OCI-LY3 (cell line): ENCODE measurements at regions not wholly inside any gene's neighbourhood (a gene's known extent, or its start where the extent isn't known, plus 50 kb on each side); places are given as distances from the start of the nearest gene placed in this dataset.

Experiments
- H2AFZ ChIP-seq: fragments of 200-600, 300-600 bp; shearing (Covaris generic); 2 replicates; pipeline ENCODE4 v1.6.0; 2014; ENCODE audit warnings: antibody characterized with exemption, low read depth, low read length
- H3K27ac ChIP-seq: fragments of 200-600, 300-600 bp; sonication (generic); 2 replicates; pipeline ENCODE4 v1.5.1; 2014; ENCODE audit warnings: mild to moderate bottlenecking, low read length, moderate library complexity, mixed read lengths
- H3K27me3 ChIP-seq: fragments of 200-600, 300-600 bp; sonication (generic); 2 replicates; pipeline ENCODE4 v1.6.1; 2014; ENCODE audit warnings: low read depth, low read length, mixed read lengths
- H3K36me3 ChIP-seq: fragments of 200-600, 300-600 bp; sonication (generic); replicated peaks from 2 replicates; pipeline ENCODE3; 2014; ENCODE audit warnings: low read depth, low read length, mixed read lengths
- H3K4me1 ChIP-seq: fragments of 300-600, 200-600 bp; sonication (generic); 2 replicates; pipeline ENCODE4 v1.6.1; 2014; ENCODE audit warnings: low read length, mixed read lengths
- H3K4me2 ChIP-seq: fragments of 200-600, 300-600 bp; sonication (generic); 2 replicates; pipeline ENCODE4 v1.6.1; 2014; ENCODE audit warnings: low read length, mixed read lengths
- H3K4me3 ChIP-seq: fragments of 300-600, 200-600 bp; sonication (generic); 2 replicates; pipeline ENCODE4 v1.5.1; 2014; ENCODE audit warnings: antibody characterized with exemption, mild to moderate bottlenecking, low read length, moderate library complexity
- H3K79me2 ChIP-seq: fragments of 300-600, 200-600 bp; shearing (Covaris generic); 2 replicates; pipeline ENCODE4 v1.6.1; 2014; ENCODE audit warnings: mild to moderate bottlenecking, low read length, mixed read lengths
- H3K9ac ChIP-seq: fragments of 300-600, 200-600 bp; shearing (Covaris generic); 2 replicates; pipeline ENCODE4 v1.6.0; 2014; ENCODE audit warnings: mild to moderate bottlenecking, low read length, moderate library complexity
- H3K9me3 ChIP-seq: fragments of 200-600, 300-600 bp; shearing (Covaris generic); 2 replicates; pipeline ENCODE4 v1.6.1; 2014; ENCODE audit warnings: low read length, mixed read lengths; ENCODE audit not compliant: insufficient read depth
- H4K20me1 ChIP-seq: fragments of 200-600, 300-600 bp; sonication (generic); 2 replicates; pipeline ENCODE4 v1.6.1; 2016; ENCODE audit warnings: low read length, mixed read lengths; ENCODE audit not compliant: insufficient read depth
- EZH2phosphoT487 ChIP-seq: fragments of 200-600 bp; shearing (Covaris generic); IDR thresholded peaks from 2 replicates; pipeline ENCODE4 v1.6.1; 2018; ENCODE audit warnings: antibody characterized with exemption, mixed run types, low read depth
- TF ChIP-seq, protein P1 (sequence below): fragments of 200-600, 300-600 bp; sonication (generic); IDR thresholded peaks from 2 replicates; pipeline ENCODE4 v1.5.1; 2014; ENCODE audit warnings: antibody characterized with exemption, low read length, low read depth

DNA sequence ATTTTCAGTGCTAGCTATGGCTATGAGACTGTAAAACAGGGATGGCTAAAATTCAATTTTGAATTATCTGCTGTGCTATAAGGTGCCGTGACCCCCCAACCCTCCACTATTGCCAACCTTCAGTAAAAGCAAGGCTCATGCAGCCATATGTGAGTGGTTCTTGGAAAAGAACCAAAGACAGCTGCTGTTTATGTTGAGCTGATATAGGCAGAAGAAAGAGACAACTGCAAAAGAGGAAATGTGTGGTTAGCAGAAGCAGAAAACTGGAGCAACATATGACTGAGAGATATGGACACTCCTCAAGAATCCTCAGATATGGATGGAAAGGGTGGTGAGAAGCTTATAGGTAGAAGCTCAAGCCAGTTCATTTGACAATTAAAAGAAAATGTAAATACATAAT lies 200.3 kb downstream of the TLE1 start:
- no peak for TF ChIP-seq EZH2phosphoT487
- TF ChIP-seq, protein P1, sequence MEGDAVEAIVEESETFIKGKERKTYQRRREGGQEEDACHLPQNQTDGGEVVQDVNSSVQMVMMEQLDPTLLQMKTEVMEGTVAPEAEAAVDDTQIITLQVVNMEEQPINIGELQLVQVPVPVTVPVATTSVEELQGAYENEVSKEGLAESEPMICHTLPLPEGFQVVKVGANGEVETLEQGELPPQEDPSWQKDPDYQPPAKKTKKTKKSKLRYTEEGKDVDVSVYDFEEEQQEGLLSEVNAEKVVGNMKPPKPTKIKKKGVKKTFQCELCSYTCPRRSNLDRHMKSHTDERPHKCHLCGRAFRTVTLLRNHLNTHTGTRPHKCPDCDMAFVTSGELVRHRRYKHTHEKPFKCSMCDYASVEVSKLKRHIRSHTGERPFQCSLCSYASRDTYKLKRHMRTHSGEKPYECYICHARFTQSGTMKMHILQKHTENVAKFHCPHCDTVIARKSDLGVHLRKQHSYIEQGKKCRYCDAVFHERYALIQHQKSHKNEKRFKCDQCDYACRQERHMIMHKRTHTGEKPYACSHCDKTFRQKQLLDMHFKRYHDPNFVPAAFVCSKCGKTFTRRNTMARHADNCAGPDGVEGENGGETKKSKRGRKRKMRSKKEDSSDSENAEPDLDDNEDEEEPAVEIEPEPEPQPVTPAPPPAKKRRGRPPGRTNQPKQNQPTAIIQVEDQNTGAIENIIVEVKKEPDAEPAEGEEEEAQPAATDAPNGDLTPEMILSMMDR = no peak
- Histone ChIP-seq H3K27ac (no peak overlapping the region), H3K27me3 (no peaks in the 10 kb centered on the region), H3K9ac (no peak overlapping the region), H2AFZ (no peak overlapping the region), H4K20me1 (no peaks in the 10 kb centered on the region), H3K9me3 (no peaks in the 10 kb centered on the region), H3K79me2 (no peaks in the 10 kb centered on the region), H3K4me1 (no peaks in the 10 kb centered on the region), H3K4me3 (no peak overlapping the region), H3K4me2 (no peak overlapping the region), H3K36me3 (no peaks in the 10 kb centered on the region)

DNA sequence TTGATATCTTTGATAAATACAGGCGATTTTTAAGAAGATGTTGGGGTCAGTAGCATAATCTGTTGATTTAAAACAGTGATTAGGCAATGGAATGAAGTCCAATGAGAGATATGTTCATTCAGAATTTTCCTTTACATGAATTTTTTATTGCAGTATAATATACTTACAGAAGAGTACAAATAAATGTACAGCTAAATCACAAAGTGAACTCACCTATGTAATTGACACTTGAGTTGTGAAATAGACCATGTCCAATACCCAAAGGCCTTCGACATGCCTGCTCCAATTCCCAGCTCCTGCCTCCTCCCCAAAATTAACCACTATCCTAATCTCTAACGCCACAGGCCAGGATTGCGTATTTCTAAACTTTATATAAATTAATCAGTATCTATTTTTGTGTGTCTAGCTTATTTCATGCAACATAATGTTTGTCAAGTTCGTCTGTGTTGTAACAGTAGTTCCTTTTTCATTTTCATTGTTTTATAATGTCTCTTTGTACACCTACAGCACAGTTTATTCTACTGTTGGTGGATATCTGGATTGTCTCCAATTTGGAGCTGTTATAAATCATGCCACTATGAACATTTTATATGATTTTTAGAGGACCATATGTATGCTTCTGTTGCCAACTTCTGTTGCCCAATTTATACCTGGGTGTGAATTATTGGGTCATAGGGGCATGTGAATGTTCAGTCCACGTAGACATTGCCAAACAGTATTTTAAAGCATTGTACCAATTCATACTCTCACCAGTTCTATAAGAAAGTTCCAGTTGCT lies 208.3 kb downstream of the TLE1 start:
- H3K27me3 ChIP-seq = no peaks in the 10 kb centered on the region
- H2AFZ ChIP-seq = no peak overlapping the region
- H3K79me2 ChIP-seq = no peaks in the 10 kb centered on the region
- H3K9me3 ChIP-seq = no peaks in the 10 kb centered on the region
- no peak for TF ChIP-seq EZH2phosphoT487
- TF ChIP-seq, protein P1 = no peak
- no peak overlapping the region for H3K4me2 ChIP-seq
- no peaks in the 10 kb centered on the region for H3K4me1 ChIP-seq
- H4K20me1 ChIP-seq = no peaks in the 10 kb centered on the region
- H3K9ac ChIP-seq = no peak overlapping the region
- no peak overlapping the region for H3K27ac ChIP-seq
- no peak overlapping the region for H3K4me3 ChIP-seq
- no peaks in the 10 kb centered on the region for H3K36me3 ChIP-seq

DNA sequence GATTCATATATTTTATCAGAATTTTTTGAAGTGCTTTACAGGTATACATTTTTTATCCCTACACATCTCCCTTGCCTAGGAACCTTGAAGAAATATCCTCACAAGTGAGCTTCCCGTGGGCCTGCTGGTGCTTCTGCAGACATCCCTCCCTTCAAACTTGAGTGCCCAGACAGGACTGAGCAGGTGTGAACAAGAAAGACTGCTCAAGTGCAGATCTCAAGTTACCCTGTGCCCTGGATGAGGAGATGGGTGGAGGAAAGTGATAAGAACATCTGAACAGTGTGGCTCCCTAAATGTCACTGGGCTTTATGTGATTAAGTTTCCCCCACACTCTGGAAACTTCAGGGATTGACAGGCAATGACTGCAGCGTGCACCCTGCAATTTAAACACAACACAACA lies 209.8 kb downstream of the TLE1 start:
- no peak for TF ChIP-seq EZH2phosphoT487
- TF ChIP-seq, protein P1 = no peak
- H3K27me3 ChIP-seq = no peaks in the 10 kb centered on the region
- no peak overlapping the region for H3K27ac ChIP-seq
- H3K9me3 ChIP-seq = no peaks in the 10 kb centered on the region
- H2AFZ ChIP-seq = no peak overlapping the region
- H3K36me3 ChIP-seq = no peaks in the 10 kb centered on the region
- no peaks in the 10 kb centered on the region for H3K79me2 ChIP-seq
- no peak overlapping the region for H3K4me2 ChIP-seq
- H4K20me1 ChIP-seq = no peaks in the 10 kb centered on the region
- no peaks in the 10 kb centered on the region for H3K4me1 ChIP-seq
- H3K9ac ChIP-seq = no peak overlapping the region
- H3K4me3 ChIP-seq = no peak overlapping the region

DNA sequence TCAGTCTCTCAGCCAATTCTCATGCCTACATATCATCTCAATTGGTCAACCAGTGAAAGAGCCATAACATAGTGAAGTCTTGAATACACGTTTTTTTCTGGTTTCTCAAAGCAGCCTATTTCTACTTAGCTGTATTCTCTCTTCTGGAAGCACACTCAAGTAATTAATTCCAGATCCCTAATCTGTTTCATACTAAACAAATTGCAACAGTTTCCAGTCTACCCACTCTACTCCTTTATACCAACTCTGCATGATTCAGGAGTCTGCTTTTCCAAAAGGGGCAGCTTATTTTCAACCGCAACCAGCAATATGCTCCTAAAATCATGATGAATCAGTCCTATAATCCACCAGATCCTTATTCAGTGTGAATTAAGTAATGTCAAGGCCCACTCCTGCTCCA lies 211.7 kb downstream of the TLE1 start:
- TF ChIP-seq, protein P1 = no peak
- TF ChIP-seq EZH2phosphoT487 = no peak
- Histone ChIP-seq H3K9me3 (no peaks in the 10 kb centered on the region), H4K20me1 (no peaks in the 10 kb centered on the region), H3K4me3 (no peak overlapping the region), H3K79me2 (no peaks in the 10 kb centered on the region), H3K27ac (no peak overlapping the region), H2AFZ (no peak overlapping the region), H3K27me3 (no peaks in the 10 kb centered on the region), H3K9ac (no peak overlapping the region), H3K4me1 (no peaks in the 10 kb centered on the region), H3K4me2 (no peak overlapping the region), H3K36me3 (no peaks in the 10 kb centered on the region)
